OCI-LY1 (cell line): ENCODE measurements at regions not wholly inside any gene's neighbourhood (a gene's known extent, or its start where the extent isn't known, plus 50 kb on each side); places are given as distances from the start of the nearest gene placed in this dataset.

Source experiments
- CTCF ChIP-seq: fragments of 200-600 bp; sonication (generic), shearing (Covaris generic); IDR thresholded peaks from 2 replicates; pipeline ENCODE4 v1.5.1; 2017; ENCODE audit warnings: mild to moderate bottlenecking, antibody characterized with exemption, low read length, moderate library complexity, mixed read lengths
- EZH2 ChIP-seq: fragments of 200-600 bp; sonication (generic), shearing (Covaris generic); IDR thresholded peaks from 2 replicates; pipeline ENCODE4 v1.8.0; 2017; ENCODE audit warnings: borderline replicate concordance, mixed run types, mild to moderate bottlenecking, antibody characterized with exemption, low read length, moderate library complexity, mixed read lengths

DNA sequence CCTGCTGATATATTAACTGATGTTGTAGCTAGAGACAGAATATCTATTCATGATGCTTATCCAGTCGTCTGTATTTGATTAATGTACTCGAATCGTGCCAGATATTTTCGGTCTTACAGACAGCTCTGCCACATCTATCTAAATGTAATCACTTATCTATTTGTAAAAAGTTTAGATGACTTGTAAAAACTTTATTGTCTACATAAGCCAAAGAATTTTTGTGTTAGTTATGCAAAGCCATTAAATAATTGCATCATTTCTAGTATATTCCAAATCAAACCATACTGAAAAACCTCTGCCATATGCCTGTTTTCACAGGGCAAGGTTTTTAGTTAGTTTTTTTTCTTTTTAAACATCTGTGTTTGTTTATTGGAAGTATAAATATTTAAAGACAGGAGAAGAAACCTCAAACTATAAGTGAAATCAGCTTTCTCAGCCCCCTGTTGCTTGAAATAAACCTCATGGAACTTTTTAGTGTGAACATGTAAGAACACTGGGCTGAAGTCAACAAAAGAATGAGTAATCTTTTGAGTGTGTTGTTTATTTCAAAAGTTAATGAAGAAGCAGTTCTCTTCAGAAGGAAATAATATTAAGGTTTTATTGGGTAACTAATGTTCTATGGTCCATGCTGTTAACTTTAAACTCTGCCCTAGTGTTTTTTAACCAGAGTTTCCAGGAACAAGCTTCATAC lies 657.6 kb upstream of the SYT4 start:
- no peak for TF ChIP-seq EZH2
- TF ChIP-seq CTCF: no peak
